SK-N-SH (cell line): ENCODE measurements at regions not wholly inside any gene's neighbourhood (a gene's known extent, or its start where the extent isn't known, plus 50 kb on each side); places are given as distances from the start of the nearest gene placed in this dataset.
A peak's percentile ranks its signal among the peaks of the same experiment; 100 is the strongest.

ENCODE experiments used
- CTCF ChIA-PET: fragments of 300-600, 350-600 bp; formaldehyde crosslinking; extraction: SDS; loops from one replicate; lab custom pipeline; 2021; lab: Yijun Ruan, JAX
- POLR2A ChIA-PET: fragments of 350-600 bp; sonication (Branson Sonifier 250); formaldehyde crosslinking; extraction: SDS; loops from one replicate; lab custom pipeline; 2020; ENCODE audit warnings: antibody characterized with exemption, inconsistent platforms; lab: Yijun Ruan, JAX
- DNase-seq: peaks from one replicate; pipeline ENCODE4 v3.0.0; 2012
- H2AFZ ChIP-seq: fragments of 200-600 bp; sonication (generic); 2 replicates; pipeline ENCODE4 v1.8.1; 2016; ENCODE audit warnings: antibody characterized with exemption, mild to moderate bottlenecking, low read depth
- H3F3A ChIP-seq: fragments of 200-600 bp; sonication (generic); replicated peaks from 2 replicates; pipeline ENCODE3; 2016; ENCODE audit warnings: antibody characterized with exemption, mild to moderate bottlenecking; ENCODE audit not compliant: insufficient read depth
- H3K27ac ChIP-seq, 2 experiments: fragments of 200-500 bp in 1 of 2; fragments of 200-600 bp in 1 of 2; sonication (Bioruptor generic) in 1 of 2; sonication (generic), shearing (Covaris generic) in 1 of 2; 2 replicates each; pipeline versions ENCODE4 v1.5.1 to v1.6.1; 2014 to 2016; ENCODE audit warnings: low read depth in 2 of 2, inconsistent platforms in 1 of 2, low read length in 1 of 2, mild to moderate bottlenecking in 1 of 2, mixed read lengths in 1 of 2
- H3K27me3 ChIP-seq: fragments of 200-600 bp; sonication (generic), shearing (Covaris generic); 2 replicates; pipeline ENCODE4 v1.6.1; 2016; ENCODE audit warnings: mixed run types; ENCODE audit not compliant: insufficient read depth
- H3K36me3 ChIP-seq, 2 experiments: fragments of 200-500 bp in 1 of 2; fragments of 200-600 bp in 1 of 2; sonication (Bioruptor generic) in 1 of 2; sonication (generic) in 1 of 2; replicated peaks in 1 of 2; 2 replicates each; pipeline versions ENCODE3 to v1.5.1; 2014 to 2016; ENCODE audit warnings: low read length in 1 of 2, mild to moderate bottlenecking in 1 of 2; ENCODE audit not compliant: insufficient read depth in 2 of 2, control insufficient read depth in 1 of 2
- H3K4me1 ChIP-seq, 2 experiments: fragments of 200-500 bp in 1 of 2; fragments of 200-600 bp in 1 of 2; sonication (Bioruptor generic) in 1 of 2; sonication (generic), shearing (Covaris generic) in 1 of 2; 2 replicates each; pipeline versions ENCODE4 v1.5.1 to v1.6.1; 2014 to 2016; ENCODE audit warnings: low read depth in 1 of 2, low read length in 1 of 2, mixed run types in 1 of 2; ENCODE audit not compliant: insufficient read depth in 2 of 2, control insufficient read depth in 1 of 2
- H3K4me2 ChIP-seq: fragments of 200-600 bp; sonication (generic), shearing (Covaris generic); 2 replicates; pipeline ENCODE4 v1.6.1; 2017; ENCODE audit warnings: mixed run types
- H3K4me3 ChIP-seq, 2 experiments: fragments of 200-500 bp in 1 of 2; fragments of 200-600 bp in 1 of 2; sonication (Bioruptor generic) in 1 of 2; sonication (generic), shearing (Covaris generic) in 1 of 2; 2 replicates each; pipeline versions ENCODE4 v1.5.1 to v1.8.1; 2014 to 2016; ENCODE audit warnings: low read depth in 2 of 2, inconsistent platforms in 1 of 2, low read length in 1 of 2, mild to moderate bottlenecking in 1 of 2, mixed read lengths in 1 of 2, moderate library complexity in 1 of 2
- H3K79me2 ChIP-seq: fragments of 200-600 bp; sonication (generic); 2 replicates; pipeline ENCODE4 v1.8.1; 2017; ENCODE audit warnings: mild to moderate bottlenecking; ENCODE audit not compliant: insufficient read depth
- H3K9ac ChIP-seq: fragments of 200-600 bp; sonication (generic); 2 replicates; pipeline ENCODE4 v1.6.1; 2017; ENCODE audit warnings: mixed run types
- H3K9me2 ChIP-seq: fragments of 200-600 bp; sonication (generic); 2 replicates; pipeline ENCODE4 v1.6.1; 2017; ENCODE audit warnings: mixed run types
- H3K9me3 ChIP-seq: fragments of 200-600 bp; sonication (generic); 2 replicates; pipeline ENCODE4 v1.6.1; 2017; ENCODE audit warnings: mixed run types, mild to moderate bottlenecking, moderate library complexity
- H4K20me1 ChIP-seq: fragments of 200-600 bp; sonication (generic); 2 replicates; pipeline ENCODE4 v1.6.1; 2017; ENCODE audit warnings: mild to moderate bottlenecking, mixed run types; ENCODE audit not compliant: insufficient read depth
- CHD2 ChIP-seq: fragments of 150-350 bp; IDR thresholded peaks from 2 replicates; pipeline ENCODE4 v1.6.1; 2018; ENCODE audit warnings: low read length; ENCODE audit not compliant: partially characterized antibody
- ELF1 ChIP-seq: IDR thresholded peaks from 2 replicates; pipeline ENCODE4 v1.4.0; 2012
- EZH2phosphoT487 ChIP-seq: fragments of 200-600 bp; sonication (generic); IDR thresholded peaks from 2 replicates; pipeline ENCODE4 v1.6.1; 2017; ENCODE audit warnings: low read depth, mixed run types, mild to moderate bottlenecking, antibody characterized with exemption, moderate library complexity, borderline replicate concordance
- FOSL2 ChIP-seq: IDR thresholded peaks from 2 replicates; pipeline ENCODE4 v1.4.0; 2012; ENCODE audit warnings: low read depth, mild to moderate bottlenecking, moderate library complexity, borderline replicate concordance
- FOXM1 ChIP-seq: IDR thresholded peaks from 2 replicates; pipeline ENCODE4 v1.4.0; 2012; ENCODE audit warnings: low read depth, mild to moderate bottlenecking
- GATA2 ChIP-seq: sonication (generic); formaldehyde crosslinking; IDR thresholded peaks from 2 replicates; pipeline ENCODE4 v1.5.0; 2020; ENCODE audit warnings: mild to moderate bottlenecking, missing genetic modification reagents
- IRF3 ChIP-seq: fragments of 150-350 bp; IDR thresholded peaks from 2 replicates; pipeline ENCODE4 v1.6.1; 2016; ENCODE audit warnings: mild to moderate bottlenecking, low read depth, low read length
- MEF2A ChIP-seq: IDR thresholded peaks from 2 replicates; pipeline ENCODE4 v1.4.0; 2012; ENCODE audit warnings: low read depth, borderline replicate concordance
- MXI1 ChIP-seq: IDR thresholded peaks from 2 replicates; pipeline ENCODE4 v1.6.1; 2012; ENCODE audit warnings: mild to moderate bottlenecking, low read depth, low read length, improper control_type of control experiment
- NFIC ChIP-seq: IDR thresholded peaks from 2 replicates; pipeline ENCODE4 v1.4.0; 2012; ENCODE audit warnings: borderline replicate concordance
- POLR2AphosphoS5 ChIP-seq: IDR thresholded peaks from 2 replicates; pipeline ENCODE4 v1.6.1; 2012; ENCODE audit warnings: low read depth, low read length
- RAD21 ChIP-seq: IDR thresholded peaks from 2 replicates; pipeline ENCODE4 v1.6.1; 2012; ENCODE audit warnings: mild to moderate bottlenecking, low read length
- RCOR1 ChIP-seq: fragments of 150-350 bp; IDR thresholded peaks from 2 replicates; pipeline ENCODE4 v1.6.1; 2017; ENCODE audit warnings: antibody characterized with exemption, low read length
- RXRA ChIP-seq: IDR thresholded peaks from 2 replicates; pipeline ENCODE4 v1.4.0; 2012; ENCODE audit warnings: low read depth, mild to moderate bottlenecking, borderline replicate concordance
- TCF12 ChIP-seq: IDR thresholded peaks from 2 replicates; pipeline ENCODE4 v1.4.0; 2012
- TEAD4 ChIP-seq: IDR thresholded peaks from 2 replicates; pipeline ENCODE4 v1.4.0; 2012; ENCODE audit warnings: mild to moderate bottlenecking, borderline replicate concordance; ENCODE audit not compliant: insufficient read depth
- WGBS: methylation state at CpG from one replicate; pipeline ENCODE4 v1.1.6; 2017; ENCODE audit warnings: low lambda C conversion rate; 5-methylcytosine and 5-hydroxymethylcytosine counted together
- TF ChIP-seq, protein P1 (sequence below): fragments of 200-600 bp; sonication (generic); IDR thresholded peaks from 2 replicates; pipeline ENCODE4 v1.6.1; 2017; ENCODE audit warnings: antibody characterized with exemption, mild to moderate bottlenecking, moderate library complexity
- TF ChIP-seq, protein P2 (sequence below): IDR thresholded peaks from 2 replicates; pipeline ENCODE4; 2012
- TF ChIP-seq, protein P3 (sequence below): IDR thresholded peaks from 2 replicates; pipeline ENCODE4 v1.4.0; 2012; ENCODE audit warnings: low read depth, borderline replicate concordance

GRCh38 chr10:108462005-108462404 lies 1297.5 kb upstream of the SORCS1 start:
- ChIA-PET POLR2A (no interaction called here), CTCF (interaction anchor here (1.4 kb wide), 1 partner anchor 9 kb away, joined by 3 read pairs; no protein-coding TSS in a partner anchor)
- no peak overlapping the region for H3K27ac ChIP-seq
- no peaks in the 10 kb centered on the region for H3K36me3 ChIP-seq
- TF ChIP-seq NFIC (no peak), ELF1 (no peak), MEF2A (no peak)
- TF ChIP-seq, protein P1, sequence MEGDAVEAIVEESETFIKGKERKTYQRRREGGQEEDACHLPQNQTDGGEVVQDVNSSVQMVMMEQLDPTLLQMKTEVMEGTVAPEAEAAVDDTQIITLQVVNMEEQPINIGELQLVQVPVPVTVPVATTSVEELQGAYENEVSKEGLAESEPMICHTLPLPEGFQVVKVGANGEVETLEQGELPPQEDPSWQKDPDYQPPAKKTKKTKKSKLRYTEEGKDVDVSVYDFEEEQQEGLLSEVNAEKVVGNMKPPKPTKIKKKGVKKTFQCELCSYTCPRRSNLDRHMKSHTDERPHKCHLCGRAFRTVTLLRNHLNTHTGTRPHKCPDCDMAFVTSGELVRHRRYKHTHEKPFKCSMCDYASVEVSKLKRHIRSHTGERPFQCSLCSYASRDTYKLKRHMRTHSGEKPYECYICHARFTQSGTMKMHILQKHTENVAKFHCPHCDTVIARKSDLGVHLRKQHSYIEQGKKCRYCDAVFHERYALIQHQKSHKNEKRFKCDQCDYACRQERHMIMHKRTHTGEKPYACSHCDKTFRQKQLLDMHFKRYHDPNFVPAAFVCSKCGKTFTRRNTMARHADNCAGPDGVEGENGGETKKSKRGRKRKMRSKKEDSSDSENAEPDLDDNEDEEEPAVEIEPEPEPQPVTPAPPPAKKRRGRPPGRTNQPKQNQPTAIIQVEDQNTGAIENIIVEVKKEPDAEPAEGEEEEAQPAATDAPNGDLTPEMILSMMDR, result no peak
- H3K27me3 ChIP-seq, result no peaks in the 10 kb centered on the region
- peaks cover 0 to 3% of the 10 kb centered on the region in 2 experiments; a peak in 1 of 4 replicates for H3K4me1 ChIP-seq
- H2AFZ ChIP-seq, result no peak overlapping the region
- WGBS, result 78% methylated on average over 2 of the region's 2 CpGs
- H3K4me2 ChIP-seq, result no peak overlapping the region
- H3K9me3 ChIP-seq, result no peaks in the 10 kb centered on the region
- H3K79me2 ChIP-seq, result no peaks in the 10 kb centered on the region
- H4K20me1 ChIP-seq, result no peaks in the 10 kb centered on the region
- H3F3A ChIP-seq, result no peaks in the 10 kb centered on the region
- no peak overlapping the region for H3K4me3 ChIP-seq
- H3K9ac ChIP-seq, result no peak overlapping the region
- H3K9me2 ChIP-seq, result no peaks in the 10 kb centered on the region; the same call in 1 of the 2 replicates
- DNase-seq, result no peak

GRCh38 chr10:108454793-108455192 lies 1290.3 kb upstream of the SORCS1 start:
- no peaks in the 10 kb centered on the region for H3K9me2 ChIP-seq
- no peak overlapping the region for H3K4me3 ChIP-seq
- peak; percentile 46 for DNase-seq
- ChIA-PET POLR2A (no interaction called here), CTCF (no interaction called here)
- peaks cover 7 to 22% of the 10 kb centered on the region in 2 experiments; a peak in 3 of 4 replicates for H3K4me1 ChIP-seq
- H4K20me1 ChIP-seq, result no peaks in the 10 kb centered on the region
- peaks cover 22% of the 10 kb centered on the region for H3F3A ChIP-seq
- H3K79me2 ChIP-seq, result no peaks in the 10 kb centered on the region
- H3K27me3 ChIP-seq, result no peaks in the 10 kb centered on the region
- no peaks in the 10 kb centered on the region for H3K9me3 ChIP-seq
- H3K4me2 ChIP-seq, result peak overlapping the region; percentile 6; the same call in 1 of the 2 replicates
- H3K27ac ChIP-seq, result peak overlapping the region; percentile 87 to 91
- no peaks in the 10 kb centered on the region for H3K36me3 ChIP-seq
- H3K9ac ChIP-seq, result no peak overlapping the region
- H2AFZ ChIP-seq, result no peak overlapping the region; the same call in 1 of the 2 replicates
- TF ChIP-seq POLR2AphosphoS5 (peak; percentile 67; the same call in 1 of the 2 replicates), EZH2phosphoT487 (no peak), RCOR1 (peak; percentile 86), TCF12 (peak; percentile 99), TEAD4 (peak; percentile 55), MXI1 (no peak), NFIC (peak; percentile 56; the same call in 1 of the 2 replicates), FOSL2 (0 out of 2 replicates have a peak, but pooled peaks have one; percentile 17), MEF2A (0 out of 2 replicates have a peak, but pooled peaks have one; percentile 21), IRF3 (no peak), CHD2 (peak; percentile 50), GATA2 (peak; percentile 48), RAD21 (no peak), RXRA (peak; percentile 57; the same call in 1 of the 2 replicates), FOXM1 (peak; percentile 69)
- TF ChIP-seq, protein P1, result no peak
- TF ChIP-seq, protein P2, sequence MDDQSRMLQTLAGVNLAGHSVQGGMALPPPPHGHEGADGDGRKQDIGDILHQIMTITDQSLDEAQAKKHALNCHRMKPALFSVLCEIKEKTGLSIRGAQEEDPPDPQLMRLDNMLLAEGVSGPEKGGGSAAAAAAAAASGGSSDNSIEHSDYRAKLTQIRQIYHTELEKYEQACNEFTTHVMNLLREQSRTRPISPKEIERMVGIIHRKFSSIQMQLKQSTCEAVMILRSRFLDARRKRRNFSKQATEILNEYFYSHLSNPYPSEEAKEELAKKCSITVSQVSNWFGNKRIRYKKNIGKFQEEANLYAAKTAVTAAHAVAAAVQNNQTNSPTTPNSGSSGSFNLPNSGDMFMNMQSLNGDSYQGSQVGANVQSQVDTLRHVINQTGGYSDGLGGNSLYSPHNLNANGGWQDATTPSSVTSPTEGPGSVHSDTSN, result peak; percentile 61
- TF ChIP-seq, protein P3, sequence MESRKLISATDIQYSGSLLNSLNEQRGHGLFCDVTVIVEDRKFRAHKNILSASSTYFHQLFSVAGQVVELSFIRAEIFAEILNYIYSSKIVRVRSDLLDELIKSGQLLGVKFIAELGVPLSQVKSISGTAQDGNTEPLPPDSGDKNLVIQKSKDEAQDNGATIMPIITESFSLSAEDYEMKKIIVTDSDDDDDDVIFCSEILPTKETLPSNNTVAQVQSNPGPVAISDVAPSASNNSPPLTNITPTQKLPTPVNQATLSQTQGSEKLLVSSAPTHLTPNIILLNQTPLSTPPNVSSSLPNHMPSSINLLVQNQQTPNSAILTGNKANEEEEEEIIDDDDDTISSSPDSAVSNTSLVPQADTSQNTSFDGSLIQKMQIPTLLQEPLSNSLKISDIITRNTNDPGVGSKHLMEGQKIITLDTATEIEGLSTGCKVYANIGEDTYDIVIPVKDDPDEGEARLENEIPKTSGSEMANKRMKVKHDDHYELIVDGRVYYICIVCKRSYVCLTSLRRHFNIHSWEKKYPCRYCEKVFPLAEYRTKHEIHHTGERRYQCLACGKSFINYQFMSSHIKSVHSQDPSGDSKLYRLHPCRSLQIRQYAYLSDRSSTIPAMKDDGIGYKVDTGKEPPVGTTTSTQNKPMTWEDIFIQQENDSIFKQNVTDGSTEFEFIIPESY, result no peak
